ENCODE measurements at regions not wholly inside any gene's neighbourhood (a gene's known extent, or its start where the extent isn't known, plus 50 kb on each side); places are given as distances from the start of the nearest gene placed in this dataset.
"Not testable (repeated sequence)": the region's sequence is repeated elsewhere in the genome, so short reads cannot be mapped to it uniquely, and the experiment has no call there.

GRCh38 chr7:97928844-97929243 lies 56.6 kb upstream of the ASNS start:
- DNase-seq (ENCODE audit: low read depth in 2 of 2, low spot score in 1 of 2) = not testable (repeated sequence)

- DNase-seq (ENCODE audit: low read depth in 2 of 2, low spot score in 1 of 2) = peak; percentile 17 to 40
These were observed 55.9 kb upstream of the ASNS start for GRCh38 chr7:97927790-97928748.

All from stimulated activated CD8-positive, alpha-beta memory T cell treated with anti-CD3 and anti-CD28 coated beads, Interleukin-4, amount 100 ng/mL, for 4 hours (primary cell).